Caco-2 (cell line): ENCODE measurements at regions not wholly inside any gene's neighbourhood (a gene's known extent, or its start where the extent isn't known, plus 50 kb on each side); places are given as distances from the start of the nearest gene placed in this dataset.
"Not testable (repeated sequence)": the region's sequence is repeated elsewhere in the genome, so short reads cannot be mapped to it uniquely, and the experiment has no call there.

ENCODE experiments used
- BruUV-seq: library from RNA; stranded (reverse); fragments of 400-500 nt; replicated peaks from 2 replicates; lab custom pipeline; 2021; lab: Mats Ljungman, UMichigan
- CTCF ChIA-PET: fragments of 300-600 bp; sonication (Branson Sonifier 250); formaldehyde crosslinking; loops from one replicate; lab custom pipeline; 2022; ENCODE audit warnings: antibody characterized with exemption; lab: Charles Lee
- POLR2A ChIA-PET: fragments of 300-600 bp; sonication (Branson Sonifier 250); formaldehyde crosslinking; loops from one replicate; lab custom pipeline; 2022; ENCODE audit warnings: antibody characterized with exemption; lab: Charles Lee
- DNase-seq, 2 experiments: peaks; one replicate each; pipeline versions ENCODE4 v3.0.0 to v3.0.0-alpha.2; 2020 to 2022
- H3K27me3 ChIP-seq: replicated peaks from 2 replicates; pipeline ENCODE4 v1.6.0; 2011; ENCODE audit warnings: low read length; ENCODE audit not compliant: control insufficient read depth, insufficient read depth
- H3K36me3 ChIP-seq: 2 replicates; pipeline ENCODE4 v1.5.1; 2011; ENCODE audit warnings: low read length; ENCODE audit not compliant: control insufficient read depth, insufficient read depth
- H3K4me1 ChIP-seq: fragments of 250-450 bp; sonication (Bioruptor Pico); 2 replicates; pipeline ENCODE4 v1.5.1; 2020; ENCODE audit warnings: mild to moderate bottlenecking
- H3K4me3 ChIP-seq: 2 replicates; pipeline ENCODE4 v1.5.1; 2011; ENCODE audit warnings: low read depth, mild to moderate bottlenecking, control low read depth, low read length
- H3K9me3 ChIP-seq: fragments of 250-450 bp; sonication (Bioruptor Pico); 2 replicates; pipeline ENCODE4 v1.5.1; 2020; ENCODE audit warnings: mild to moderate bottlenecking, moderate library complexity
- H3K27ac Mint-ChIP-seq: one replicate; pipeline ENCODE4 v1.8.0; 2022; ENCODE audit warnings: mixed read lengths; ENCODE audit not compliant: unreplicated experiment
- H3K27me3 Mint-ChIP-seq: one replicate; pipeline ENCODE4 v1.8.0; 2022; ENCODE audit warnings: mixed read lengths; ENCODE audit not compliant: insufficient read depth, unreplicated experiment
- H3K36me3 Mint-ChIP-seq: one replicate; pipeline ENCODE4 v1.8.0; 2022; ENCODE audit warnings: mild to moderate bottlenecking, mixed read lengths; ENCODE audit not compliant: insufficient read depth, unreplicated experiment
- H3K4me1 Mint-ChIP-seq: one replicate; pipeline ENCODE4 v1.8.0; 2022; ENCODE audit warnings: low read depth, mixed read lengths; ENCODE audit not compliant: unreplicated experiment
- H3K4me3 Mint-ChIP-seq: one replicate; pipeline ENCODE4 v1.8.0; 2022; ENCODE audit warnings: mild to moderate bottlenecking, moderate library complexity, mixed read lengths; ENCODE audit not compliant: unreplicated experiment
- H3K9me3 Mint-ChIP-seq: one replicate; pipeline ENCODE4 v1.8.0; 2022; ENCODE audit warnings: mixed read lengths; ENCODE audit not compliant: unreplicated experiment
- intact Hi-C: fragments of 100-400 bp; cut with micrococcal nuclease; formaldehyde crosslinking; loops from one replicate; pipeline ENCODE4 v1.10.0; 2022; ENCODE audit not compliant: unreplicated experiment
- TF ChIP-seq, protein P1 (sequence below), 2 experiments: fragments of 200-600 bp in 1 of 2; IDR thresholded peaks; 1 replicate in 1 of 2; 2 replicates in 1 of 2; pipeline versions ENCODE4 v1.5.1 to v1.8.0; 2011 to 2022; ENCODE audit warnings: antibody characterized with exemption in 1 of 2, control low read depth in 1 of 2, inconsistent platforms in 1 of 2, low read depth in 1 of 2, low read length in 1 of 2, mild to moderate bottlenecking in 1 of 2, moderate library complexity in 1 of 2; ENCODE audit not compliant: insufficient read depth in 1 of 2, severe bottlenecking in 1 of 2, unreplicated experiment in 1 of 2

DNA sequence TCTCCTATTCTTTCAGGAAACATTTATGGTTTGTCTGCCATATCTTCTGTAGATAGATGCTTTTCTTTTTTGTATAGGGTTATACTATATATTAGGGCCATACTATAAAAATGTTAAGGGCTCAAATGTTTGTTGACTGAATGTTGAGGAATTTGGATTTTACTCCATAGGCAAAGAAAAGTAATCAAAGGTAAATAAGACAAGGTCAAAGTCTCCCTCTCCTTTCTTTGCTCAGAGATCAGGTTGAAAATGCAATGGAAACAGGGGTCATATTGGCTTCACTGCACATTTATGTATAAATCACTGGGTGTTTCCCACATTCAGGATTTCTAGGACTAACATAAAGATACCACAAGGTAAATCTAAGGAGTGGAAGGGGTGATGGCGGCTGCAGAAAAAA, 291.4 kb upstream of the FZD8 start:
- H3K4me1 ChIP-seq: peaks cover 17% of the 10 kb centered on the region
- POLR2A ChIA-PET: no interaction called here
- BruUV-seq: no TSS peak
- no peak overlapping the region for H3K4me3 ChIP-seq
- no peak overlapping the region for H3K4me3 Mint-ChIP-seq
- peaks cover 22% of the 10 kb centered on the region for H3K27me3 Mint-ChIP-seq
- H3K36me3 ChIP-seq: no peaks in the 10 kb centered on the region
- H3K36me3 Mint-ChIP-seq: no peaks in the 10 kb centered on the region
- TF ChIP-seq, protein P1, sequence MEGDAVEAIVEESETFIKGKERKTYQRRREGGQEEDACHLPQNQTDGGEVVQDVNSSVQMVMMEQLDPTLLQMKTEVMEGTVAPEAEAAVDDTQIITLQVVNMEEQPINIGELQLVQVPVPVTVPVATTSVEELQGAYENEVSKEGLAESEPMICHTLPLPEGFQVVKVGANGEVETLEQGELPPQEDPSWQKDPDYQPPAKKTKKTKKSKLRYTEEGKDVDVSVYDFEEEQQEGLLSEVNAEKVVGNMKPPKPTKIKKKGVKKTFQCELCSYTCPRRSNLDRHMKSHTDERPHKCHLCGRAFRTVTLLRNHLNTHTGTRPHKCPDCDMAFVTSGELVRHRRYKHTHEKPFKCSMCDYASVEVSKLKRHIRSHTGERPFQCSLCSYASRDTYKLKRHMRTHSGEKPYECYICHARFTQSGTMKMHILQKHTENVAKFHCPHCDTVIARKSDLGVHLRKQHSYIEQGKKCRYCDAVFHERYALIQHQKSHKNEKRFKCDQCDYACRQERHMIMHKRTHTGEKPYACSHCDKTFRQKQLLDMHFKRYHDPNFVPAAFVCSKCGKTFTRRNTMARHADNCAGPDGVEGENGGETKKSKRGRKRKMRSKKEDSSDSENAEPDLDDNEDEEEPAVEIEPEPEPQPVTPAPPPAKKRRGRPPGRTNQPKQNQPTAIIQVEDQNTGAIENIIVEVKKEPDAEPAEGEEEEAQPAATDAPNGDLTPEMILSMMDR (IDR thresholded peaks at IDR 0.05; ENCODE audit: insufficient read depth in 1 of 2, low read depth in 1 of 2, low read length in 1 of 2, severe bottlenecking in 1 of 2, unreplicated experiment in 1 of 2): no peak
- H3K27ac Mint-ChIP-seq: no peak overlapping the region
- H3K27me3 ChIP-seq: no peaks in the 10 kb centered on the region
- peak in 1 of 2 experiments; percentile 22 for DNase-seq
- peaks cover 18% of the 10 kb centered on the region for H3K9me3 Mint-ChIP-seq
- H3K9me3 ChIP-seq: no peaks in the 10 kb centered on the region
- intact Hi-C loops: loop anchor here (2.0 kb wide), 1 partner anchor 249 kb away; no protein-coding TSS in a partner anchor
- CTCF ChIA-PET: no interaction called here
- peaks cover 16% of the 10 kb centered on the region for H3K4me1 Mint-ChIP-seq

DNA sequence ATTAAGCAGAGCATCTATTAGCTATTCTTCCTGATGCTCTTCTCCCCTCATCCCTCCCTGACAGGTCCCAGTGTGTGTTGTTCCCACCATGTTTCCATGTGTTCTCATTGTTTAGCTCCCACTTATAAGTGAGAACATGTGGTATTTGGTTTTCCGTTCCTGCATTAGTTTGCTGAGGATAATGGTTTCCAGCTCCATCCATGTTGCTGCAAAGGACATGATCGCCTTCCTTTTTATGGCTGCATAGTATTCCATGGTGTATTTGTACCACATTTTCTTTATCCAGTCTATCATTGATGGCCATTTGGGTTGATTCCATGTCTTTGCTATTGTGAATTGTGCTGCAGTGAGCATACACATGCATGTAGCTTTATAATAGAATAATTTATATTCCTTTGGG, 287.9 kb upstream of the FZD8 start:
- Mint-ChIP-seq H3K27me3 (peaks cover 14% of the 10 kb centered on the region), H3K4me1 (peaks cover 16% of the 10 kb centered on the region)
- BruUV-seq, intact Hi-C loops, H3K27ac Mint-ChIP-seq, H3K36me3 ChIP-seq, DNase-seq, POLR2A ChIA-PET, H3K9me3 Mint-ChIP-seq, H3K27me3 ChIP-seq, H3K4me3 Mint-ChIP-seq, CTCF ChIA-PET, H3K4me3 ChIP-seq, H3K36me3 Mint-ChIP-seq, H3K9me3 ChIP-seq: not testable (repeated sequence)
- H3K4me1 ChIP-seq: peaks cover 17% of the 10 kb centered on the region

DNA sequence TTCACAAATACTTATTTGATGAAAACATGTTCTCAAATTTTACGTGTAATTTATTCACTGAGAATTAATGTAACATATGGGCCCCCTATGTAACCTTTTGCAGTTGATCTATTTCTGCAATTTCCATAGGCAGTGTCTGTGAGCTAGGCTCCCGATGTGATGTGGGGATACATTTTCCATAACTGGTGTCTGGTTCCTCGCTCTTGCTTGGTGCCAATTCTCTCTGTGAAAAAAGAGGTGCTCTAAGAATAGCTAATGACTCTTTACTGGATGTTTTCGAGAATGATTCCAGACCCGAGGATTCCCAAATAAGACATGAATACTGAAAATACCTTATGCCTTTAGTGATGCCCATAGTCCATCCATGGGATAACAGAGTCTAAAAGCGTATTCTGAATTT, 286.7 kb upstream of the FZD8 start:
- no peak overlapping the region for H3K4me3 ChIP-seq
- no peaks in the 10 kb centered on the region for H3K9me3 ChIP-seq
- Mint-ChIP-seq H3K9me3 (no peaks in the 10 kb centered on the region), H3K4me3 (no peak overlapping the region), H3K27ac (no peak overlapping the region), H3K27me3 (peaks cover 17% of the 10 kb centered on the region), H3K36me3 (no peaks in the 10 kb centered on the region), H3K4me1 (peaks cover 9% of the 10 kb centered on the region)
- no TSS peak for BruUV-seq
- H3K4me1 ChIP-seq: peaks cover 11% of the 10 kb centered on the region
- CTCF ChIA-PET: no interaction called here
- DNase-seq: no peak
- H3K27me3 ChIP-seq: no peaks in the 10 kb centered on the region; the same call in 1 of the 2 replicates
- TF ChIP-seq, protein P1 (IDR thresholded peaks at IDR 0.05; ENCODE audit: insufficient read depth in 1 of 2, low read depth in 1 of 2, low read length in 1 of 2, severe bottlenecking in 1 of 2, unreplicated experiment in 1 of 2): no peak
- POLR2A ChIA-PET: no interaction called here
- intact Hi-C loops: no loop called here
- no peaks in the 10 kb centered on the region for H3K36me3 ChIP-seq
